ENCODE measurements at regions not wholly inside any gene's neighbourhood (a gene's known extent, or its start where the extent isn't known, plus 50 kb on each side); places are given as distances from the start of the nearest gene placed in this dataset.

DNA sequence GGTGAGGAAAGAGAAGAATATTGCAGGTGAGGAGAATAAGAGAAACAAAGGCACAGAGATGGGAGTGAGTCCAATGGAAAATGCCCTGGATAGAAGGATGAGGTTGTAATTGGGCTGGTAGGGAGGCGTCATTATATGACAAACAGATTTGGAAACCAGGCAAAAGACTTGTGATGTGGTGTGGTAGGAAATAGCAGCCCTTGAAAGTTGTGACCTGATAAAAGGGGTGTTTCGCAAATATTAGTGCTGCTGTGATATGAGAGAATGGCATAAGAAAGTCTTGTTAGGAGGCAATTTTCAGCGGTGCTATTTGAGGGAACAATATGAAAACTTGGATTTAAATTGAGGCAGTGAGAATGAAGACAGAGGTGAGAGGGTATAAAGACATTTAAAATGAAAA is 217.5 kb upstream of the ACTBL2 start:
- TF ChIP-seq, protein P1, sequence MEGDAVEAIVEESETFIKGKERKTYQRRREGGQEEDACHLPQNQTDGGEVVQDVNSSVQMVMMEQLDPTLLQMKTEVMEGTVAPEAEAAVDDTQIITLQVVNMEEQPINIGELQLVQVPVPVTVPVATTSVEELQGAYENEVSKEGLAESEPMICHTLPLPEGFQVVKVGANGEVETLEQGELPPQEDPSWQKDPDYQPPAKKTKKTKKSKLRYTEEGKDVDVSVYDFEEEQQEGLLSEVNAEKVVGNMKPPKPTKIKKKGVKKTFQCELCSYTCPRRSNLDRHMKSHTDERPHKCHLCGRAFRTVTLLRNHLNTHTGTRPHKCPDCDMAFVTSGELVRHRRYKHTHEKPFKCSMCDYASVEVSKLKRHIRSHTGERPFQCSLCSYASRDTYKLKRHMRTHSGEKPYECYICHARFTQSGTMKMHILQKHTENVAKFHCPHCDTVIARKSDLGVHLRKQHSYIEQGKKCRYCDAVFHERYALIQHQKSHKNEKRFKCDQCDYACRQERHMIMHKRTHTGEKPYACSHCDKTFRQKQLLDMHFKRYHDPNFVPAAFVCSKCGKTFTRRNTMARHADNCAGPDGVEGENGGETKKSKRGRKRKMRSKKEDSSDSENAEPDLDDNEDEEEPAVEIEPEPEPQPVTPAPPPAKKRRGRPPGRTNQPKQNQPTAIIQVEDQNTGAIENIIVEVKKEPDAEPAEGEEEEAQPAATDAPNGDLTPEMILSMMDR (optimal IDR thresholded peaks at IDR 0.05 in 1 of 3, IDR thresholded peaks at IDR 0.05 in 1 of 3, conservative IDR thresholded peaks at IDR 0.05 in 1 of 3; ENCODE audit: extremely low read depth in 1 of 3, insufficient read depth in 2 of 3, low read length in 3 of 3), result no peak
- no peak for TF ChIP-seq EZH2 (IDR thresholded peaks at IDR 0.05; ENCODE audit: low read length)
